ENCODE measurements at regions not wholly inside any gene's neighbourhood (a gene's known extent, or its start where the extent isn't known, plus 50 kb on each side); places are given as distances from the start of the nearest gene placed in this dataset.

DNA sequence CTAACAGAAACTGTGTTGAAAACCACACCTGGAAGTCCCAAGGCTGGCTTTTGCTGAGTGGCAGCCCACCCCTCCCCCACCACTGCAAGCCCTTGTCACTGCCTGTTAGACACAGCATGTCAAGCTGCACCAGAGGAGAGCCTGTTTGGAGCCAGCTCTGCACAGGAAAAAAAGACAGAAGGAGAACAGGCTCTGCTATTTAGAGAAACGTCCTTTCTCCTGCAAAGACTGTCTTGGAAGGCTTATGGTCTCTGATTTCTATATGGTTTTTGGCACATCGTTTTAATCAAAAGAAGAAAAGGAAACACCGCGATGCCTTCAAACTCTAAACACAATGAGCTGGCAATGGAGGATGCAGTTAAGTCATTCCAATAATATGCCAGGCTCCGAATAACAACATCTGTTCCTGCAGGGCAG, 275.5 kb downstream of the MAP2K4 start:
- no peak for TF ChIP-seq CTCF (IDR thresholded peaks at IDR 0.05)
- H3K36me3 ChIP-seq (ENCODE audit: low read depth): no peaks in the 10 kb centered on the region
- ATAC-seq (no peak), DNase-seq (no peak)
- H3K9me3 ChIP-seq: no peaks in the 10 kb centered on the region
- H3K4me1 ChIP-seq (ENCODE audit: low read depth): no peaks in the 10 kb centered on the region
- intact Hi-C loops (cut with DNase I, micrococcal nuclease): no loop called here
- no peak overlapping the region for H3K4me3 ChIP-seq

DNA sequence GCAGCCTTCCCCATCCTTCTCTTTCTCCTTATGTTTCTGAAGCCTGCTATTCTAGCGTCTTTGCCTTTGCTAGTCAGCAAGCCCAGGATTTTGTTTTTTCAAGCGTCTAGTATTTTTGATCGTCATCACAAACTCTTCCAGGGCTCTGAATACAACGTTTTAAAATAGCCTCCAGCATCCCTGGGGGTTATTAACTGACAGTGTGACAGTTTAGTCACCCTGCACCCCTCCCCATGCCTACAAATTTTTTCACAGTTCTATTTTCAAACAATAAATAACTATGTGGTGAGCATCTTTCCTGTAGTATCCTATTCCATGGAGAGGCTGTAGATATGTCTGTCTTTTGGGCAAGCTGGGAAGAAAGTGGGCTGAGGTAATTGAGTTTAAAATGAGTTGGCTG, 280.9 kb downstream of the MAP2K4 start:
- no peak overlapping the region for H3K4me3 ChIP-seq
- ATAC-seq (no peak), DNase-seq (no peak)
- no peaks in the 10 kb centered on the region for H3K36me3 ChIP-seq (ENCODE audit: low read depth)
- no peak for TF ChIP-seq CTCF (IDR thresholded peaks at IDR 0.05)
- no peaks in the 10 kb centered on the region for H3K9me3 ChIP-seq
- intact Hi-C loops (cut with DNase I, micrococcal nuclease): no loop called here
- H3K4me1 ChIP-seq (ENCODE audit: low read depth): no peaks in the 10 kb centered on the region

DNA sequence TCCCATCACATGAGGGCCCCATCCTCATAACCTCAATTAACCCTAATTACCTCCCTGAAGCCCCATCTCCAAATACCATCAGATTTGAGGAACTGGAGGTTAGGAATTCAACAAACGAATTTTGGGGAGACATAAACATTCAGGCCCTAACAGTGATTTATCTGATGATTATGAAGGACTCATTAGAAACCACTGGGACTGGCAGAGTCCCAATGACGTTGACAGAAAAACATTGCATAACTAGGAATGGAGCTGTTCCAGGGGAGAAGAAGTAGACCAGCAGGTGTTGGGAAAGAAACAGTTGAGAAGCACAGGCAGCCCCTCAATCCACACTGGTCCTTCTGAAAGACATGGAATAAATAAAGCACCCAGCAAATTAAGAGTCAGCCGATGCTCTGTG, 282.0 kb downstream of the MAP2K4 start:
- Histone ChIP-seq H3K4me1 (ENCODE audit: low read depth) (no peaks in the 10 kb centered on the region), H3K36me3 (ENCODE audit: low read depth) (no peaks in the 10 kb centered on the region), H3K4me3 (no peak overlapping the region), H3K9me3 (no peaks in the 10 kb centered on the region)
- intact Hi-C loops (cut with DNase I, micrococcal nuclease): no loop called here
- ATAC-seq (no peak), DNase-seq (no peak)
- TF ChIP-seq CTCF (IDR thresholded peaks at IDR 0.05): no peak

GRCh38 chr17:12310811-12311210, 290.1 kb downstream of the MAP2K4 start:
- ATAC-seq: no peak
- Histone ChIP-seq H3K9me3 (peaks cover 12% of the 10 kb centered on the region), H3K4me1 (ENCODE audit: low read depth) (no peaks in the 10 kb centered on the region), H3K36me3 (ENCODE audit: low read depth) (no peaks in the 10 kb centered on the region), H3K4me3 (no peak overlapping the region)
- TF ChIP-seq CTCF (IDR thresholded peaks at IDR 0.05): no peak
- no peak for DNase-seq
- intact Hi-C loops (cut with DNase I, micrococcal nuclease): no loop called here

GRCh38 chr17:12312692-12313091, 292.0 kb downstream of the MAP2K4 start:
- H3K36me3 ChIP-seq (ENCODE audit: low read depth): no peaks in the 10 kb centered on the region

More at GRCh38 chr17:12312692-12313091, 292.0 kb downstream of the MAP2K4 start:
- TF ChIP-seq CTCF (IDR thresholded peaks at IDR 0.05): no peak
- Histone ChIP-seq H3K4me1 (ENCODE audit: low read depth) (no peaks in the 10 kb centered on the region), H3K4me3 (no peak overlapping the region), H3K9me3 (peaks cover 12% of the 10 kb centered on the region)
- intact Hi-C loops (cut with DNase I, micrococcal nuclease): no loop called here
- DNase-seq: no peak
- ATAC-seq: no peak
